GM20000 (cell line): ENCODE measurements at regions not wholly inside any gene's neighbourhood (a gene's known extent, or its start where the extent isn't known, plus 50 kb on each side); places are given as distances from the start of the nearest gene placed in this dataset.

Source experiments
- DNase-seq: peaks from one replicate; pipeline ENCODE4 v3.0.0; 2012; ENCODE audit warnings: low spot score
- CTCF ChIP-seq: IDR thresholded peaks from 2 replicates; pipeline ENCODE4 v1.5.1; 2012; ENCODE audit warnings: mild to moderate bottlenecking, control low read depth; ENCODE audit errors: extremely low read depth, missing control alignments

- DNase-seq: no peak
- no peak for TF ChIP-seq CTCF
Measured at GRCh38 chr7:106553446-106553836, 107.5 kb downstream of the CCDC71L start.

GRCh38 chr7:106552645-106553445 is 108.1 kb downstream of the CCDC71L start:
- DNase-seq: peak; percentile 82
- no peak for TF ChIP-seq CTCF

GRCh38 chr7:106551936-106552335 is 109.0 kb downstream of the CCDC71L start:
- no peak for TF ChIP-seq CTCF
- no peak for DNase-seq

GRCh38 chr7:106548491-106548890 is 112.5 kb downstream of the CCDC71L start:
- DNase-seq: no peak
- no peak for TF ChIP-seq CTCF

- DNase-seq: no peak
- no peak for TF ChIP-seq CTCF
Measured at GRCh38 chr7:106545275-106545674, 115.7 kb downstream of the CCDC71L start.

GRCh38 chr7:106543221-106543757 is 117.7 kb downstream of the CCDC71L start:
- no peak for DNase-seq
- TF ChIP-seq CTCF: no peak

- TF ChIP-seq CTCF: peak; percentile 32
- peak; percentile 56 for DNase-seq
Measured at GRCh38 chr7:106542550-106543220, 118.3 kb downstream of the CCDC71L start.
